ENCODE measurements at regions not wholly inside any gene's neighbourhood (a gene's known extent, or its start where the extent isn't known, plus 50 kb on each side); places are given as distances from the start of the nearest gene placed in this dataset.

DNA sequence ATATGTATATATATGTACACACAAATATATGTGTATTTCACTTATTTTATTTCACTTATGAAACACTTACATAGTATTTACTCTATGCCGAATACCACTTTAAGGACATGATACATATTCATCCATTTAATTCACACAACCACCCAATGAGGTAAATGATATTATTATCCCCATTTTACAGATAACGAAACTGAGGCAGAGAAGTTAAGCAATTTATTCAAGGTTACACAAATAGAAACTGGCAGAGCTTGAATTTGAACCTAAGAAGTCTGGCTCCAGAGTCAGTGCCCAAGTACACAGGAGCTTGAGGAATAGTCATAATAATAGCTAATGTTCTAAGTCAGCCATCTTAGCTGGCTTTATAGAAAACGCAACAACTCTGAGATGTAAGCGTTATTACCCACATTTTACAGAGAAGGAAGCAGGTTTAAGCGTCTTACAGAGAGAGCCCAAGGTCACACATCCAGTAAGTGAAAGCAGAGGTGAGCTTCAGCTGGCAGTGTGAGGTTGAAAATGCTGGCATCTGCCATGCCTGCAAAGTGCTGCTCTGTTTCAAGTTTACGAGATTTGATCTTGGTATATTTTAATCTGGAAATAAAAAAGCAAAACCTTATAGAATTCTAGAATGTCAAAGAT lies 326.9 kb downstream of the LPIN1 start:
- TF ChIP-seq MAX (IDR thresholded peaks at IDR 0.05; ENCODE audit: low read depth, low read length) (no peak), CTCF (IDR thresholded peaks at IDR 0.05; ENCODE audit: low read depth, low read length) (no peak), MYC (IDR thresholded peaks at IDR 0.05; ENCODE audit: low read depth, low read length) (no peak), POLR2A (IDR thresholded peaks at IDR 0.05; ENCODE audit: extremely low read depth, insufficient read length) (no peak)
- H3K4me3 ChIP-seq (ENCODE audit: low read depth, low read length): no peak overlapping the region
- DNase-seq (ENCODE audit: low read depth): no peak

- no peak overlapping the region for H3K4me3 ChIP-seq (ENCODE audit: low read depth, low read length)
- DNase-seq (ENCODE audit: low read depth): no peak
- TF ChIP-seq MYC (IDR thresholded peaks at IDR 0.05; ENCODE audit: low read depth, low read length) (no peak), POLR2A (IDR thresholded peaks at IDR 0.05; ENCODE audit: extremely low read depth, insufficient read length) (no peak), MAX (IDR thresholded peaks at IDR 0.05; ENCODE audit: low read depth, low read length) (no peak), CTCF (IDR thresholded peaks at IDR 0.05; ENCODE audit: low read depth, low read length) (no peak)
These were observed 327.9 kb downstream of the LPIN1 start for GRCh38 chr2:12074126-12074844.

DNA sequence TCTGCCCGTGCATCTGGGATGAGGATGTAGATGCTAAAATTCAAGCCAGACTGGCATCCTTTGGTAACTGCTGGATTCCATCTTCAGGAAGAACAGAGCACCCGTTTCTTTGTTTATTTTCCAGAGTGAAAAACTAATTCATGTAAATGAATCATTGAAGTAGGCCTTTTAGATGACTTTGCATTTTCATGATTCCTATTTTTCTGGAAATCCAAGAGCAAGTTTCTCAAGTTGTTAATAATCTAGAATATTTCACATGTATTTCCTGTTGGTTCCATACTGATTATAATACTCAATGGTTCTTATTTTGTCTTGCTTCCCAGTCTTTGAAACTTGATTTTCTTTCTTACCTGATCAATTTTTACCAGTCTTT lies 328.4 kb downstream of the LPIN1 start:
- TF ChIP-seq MYC (IDR thresholded peaks at IDR 0.05; ENCODE audit: low read depth, low read length) (no peak), MAX (IDR thresholded peaks at IDR 0.05; ENCODE audit: low read depth, low read length) (no peak), POLR2A (IDR thresholded peaks at IDR 0.05; ENCODE audit: extremely low read depth, insufficient read length) (no peak), CTCF (IDR thresholded peaks at IDR 0.05; ENCODE audit: low read depth, low read length) (no peak)
- no peak for DNase-seq (ENCODE audit: low read depth)
- H3K4me3 ChIP-seq (ENCODE audit: low read depth, low read length): no peak overlapping the region

- H3K4me3 ChIP-seq (ENCODE audit: low read depth, low read length): no peak overlapping the region
- no peak for DNase-seq (ENCODE audit: low read depth)
- TF ChIP-seq MYC (IDR thresholded peaks at IDR 0.05; ENCODE audit: low read depth, low read length) (no peak), CTCF (IDR thresholded peaks at IDR 0.05; ENCODE audit: low read depth, low read length) (no peak), MAX (IDR thresholded peaks at IDR 0.05; ENCODE audit: low read depth, low read length) (no peak), POLR2A (IDR thresholded peaks at IDR 0.05; ENCODE audit: extremely low read depth, insufficient read length) (no peak)
These were observed 329.2 kb downstream of the LPIN1 start for GRCh38 chr2:12075603-12076002.

DNA sequence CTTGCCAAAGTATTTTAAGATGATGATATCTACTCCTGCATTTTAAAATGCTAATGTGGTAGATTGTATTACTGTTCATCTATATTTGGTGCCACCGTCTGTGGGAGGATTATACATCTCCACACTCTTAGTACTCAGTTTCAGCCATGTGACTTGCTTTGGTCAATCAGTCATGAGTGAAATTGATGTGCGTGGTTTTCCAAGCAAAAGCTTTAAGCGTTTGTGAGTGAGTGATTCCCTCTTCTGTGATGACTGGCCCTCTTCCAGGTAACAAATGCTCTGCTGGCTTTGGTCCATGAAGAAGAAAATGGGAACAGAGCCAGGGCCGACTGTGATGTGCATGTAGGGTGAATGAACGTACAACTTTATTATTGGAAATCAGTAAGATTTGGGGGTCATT lies 330.4 kb downstream of the LPIN1 start:
- no peak for DNase-seq (ENCODE audit: low read depth)
- TF ChIP-seq MYC (IDR thresholded peaks at IDR 0.05; ENCODE audit: low read depth, low read length) (no peak), CTCF (IDR thresholded peaks at IDR 0.05; ENCODE audit: low read depth, low read length) (no peak), POLR2A (IDR thresholded peaks at IDR 0.05; ENCODE audit: extremely low read depth, insufficient read length) (no peak), MAX (IDR thresholded peaks at IDR 0.05; ENCODE audit: low read depth, low read length) (no peak)
- H3K4me3 ChIP-seq (ENCODE audit: low read depth, low read length): no peak overlapping the region
